ENCODE measurements at regions not wholly inside any gene's neighbourhood (a gene's known extent, or its start where the extent isn't known, plus 50 kb on each side); places are given as distances from the start of the nearest gene placed in this dataset.
"Not testable (repeated sequence)": the region's sequence is repeated elsewhere in the genome, so short reads cannot be mapped to it uniquely, and the experiment has no call there.

DNA sequence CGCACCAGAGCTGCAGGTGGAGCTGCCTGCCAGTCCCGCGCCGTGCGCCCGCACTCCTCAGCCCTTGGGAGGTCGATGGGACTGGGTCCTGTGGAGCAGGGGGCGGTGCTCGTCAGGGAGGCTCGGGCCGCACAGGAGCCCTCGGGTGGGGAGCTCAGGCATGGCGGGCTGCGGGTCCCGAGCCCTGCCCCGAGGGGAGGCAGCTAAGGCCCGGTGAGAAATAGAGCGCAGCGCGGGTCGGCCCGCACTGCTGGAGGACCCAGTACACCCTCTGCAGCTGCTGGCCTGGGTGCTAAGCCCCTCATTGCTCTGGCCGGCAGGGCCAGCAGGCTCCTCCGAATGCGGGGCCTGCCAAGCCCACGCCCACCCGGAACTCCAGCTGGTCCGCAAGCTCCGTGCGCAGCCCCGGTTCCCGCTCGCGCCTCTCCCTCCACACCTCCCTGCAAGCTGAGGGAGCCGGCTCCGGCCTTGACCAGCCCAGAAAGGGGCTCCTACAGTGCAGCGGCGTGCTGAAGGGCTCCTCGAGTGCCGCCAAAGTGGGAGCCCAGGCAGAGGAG is 403.7 kb upstream of the KLHL1 start:
- H3K27ac ChIP-seq; H3K9me3 ChIP-seq (replicated peaks); DNase-seq; H3K36me3 ChIP-seq; H3K4me1 ChIP-seq; H3K27me3 ChIP-seq; H3K4me3 ChIP-seq: not testable (repeated sequence)

GRCh38 chr13:70505809-70506208 is 397.6 kb upstream of the KLHL1 start:
- H3K9me3 ChIP-seq (replicated peaks): no peaks in the 10 kb centered on the region
- H3K27ac ChIP-seq: no peak overlapping the region
- H3K4me1 ChIP-seq: no peaks in the 10 kb centered on the region
- no peak for DNase-seq
- H3K4me3 ChIP-seq: no peak overlapping the region
- H3K36me3 ChIP-seq: no peaks in the 10 kb centered on the region
- no peaks in the 10 kb centered on the region for H3K27me3 ChIP-seq

DNA sequence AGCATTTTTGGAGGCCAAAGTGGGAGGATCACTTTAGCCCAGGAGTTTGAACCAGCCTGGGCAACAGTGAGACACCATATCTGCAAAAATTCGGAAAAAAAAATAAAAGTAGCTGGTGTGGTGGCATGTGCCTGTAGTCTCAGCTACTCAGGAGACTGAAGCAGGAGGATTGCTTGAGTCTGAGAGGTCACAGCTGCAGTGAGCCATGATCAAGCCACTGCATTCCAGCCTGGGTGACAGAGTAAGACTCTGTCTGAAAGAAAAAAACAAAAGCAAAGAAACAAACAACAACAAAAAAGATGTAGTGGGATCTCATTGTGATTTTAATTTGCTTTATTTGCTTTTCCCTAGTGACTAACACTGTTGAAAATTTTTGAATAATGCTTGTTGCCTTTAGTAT is 394.7 kb upstream of the KLHL1 start:
- H3K4me3 ChIP-seq: no peak overlapping the region
- DNase-seq: no peak

GRCh38 chr13:70490320-70490935 is 382.2 kb upstream of the KLHL1 start:
- no peaks in the 10 kb centered on the region for H3K27me3 ChIP-seq
- H3K4me3 ChIP-seq: no peak overlapping the region
- no peaks in the 10 kb centered on the region for H3K9me3 ChIP-seq (replicated peaks)
- no peaks in the 10 kb centered on the region for H3K36me3 ChIP-seq
- no peaks in the 10 kb centered on the region for H3K4me1 ChIP-seq
- no peak for DNase-seq
- no peak overlapping the region for H3K27ac ChIP-seq

More for the DNA sequence above, 394.7 kb upstream of the KLHL1 start:
- H3K36me3 ChIP-seq: no peaks in the 10 kb centered on the region
- H3K27me3 ChIP-seq: no peaks in the 10 kb centered on the region
- no peaks in the 10 kb centered on the region for H3K9me3 ChIP-seq (replicated peaks)
- no peak overlapping the region for H3K27ac ChIP-seq
- no peaks in the 10 kb centered on the region for H3K4me1 ChIP-seq

- Histone ChIP-seq H3K27me3 (no peaks in the 10 kb centered on the region), H3K36me3 (no peaks in the 10 kb centered on the region), H3K27ac (no peak overlapping the region), H3K4me3 (no peak overlapping the region), H3K9me3 (replicated peaks) (no peaks in the 10 kb centered on the region), H3K4me1 (no peaks in the 10 kb centered on the region)
- DNase-seq: no peak
Observed at GRCh38 chr13:70484931-70485330, 376.7 kb upstream of the KLHL1 start.

DNA sequence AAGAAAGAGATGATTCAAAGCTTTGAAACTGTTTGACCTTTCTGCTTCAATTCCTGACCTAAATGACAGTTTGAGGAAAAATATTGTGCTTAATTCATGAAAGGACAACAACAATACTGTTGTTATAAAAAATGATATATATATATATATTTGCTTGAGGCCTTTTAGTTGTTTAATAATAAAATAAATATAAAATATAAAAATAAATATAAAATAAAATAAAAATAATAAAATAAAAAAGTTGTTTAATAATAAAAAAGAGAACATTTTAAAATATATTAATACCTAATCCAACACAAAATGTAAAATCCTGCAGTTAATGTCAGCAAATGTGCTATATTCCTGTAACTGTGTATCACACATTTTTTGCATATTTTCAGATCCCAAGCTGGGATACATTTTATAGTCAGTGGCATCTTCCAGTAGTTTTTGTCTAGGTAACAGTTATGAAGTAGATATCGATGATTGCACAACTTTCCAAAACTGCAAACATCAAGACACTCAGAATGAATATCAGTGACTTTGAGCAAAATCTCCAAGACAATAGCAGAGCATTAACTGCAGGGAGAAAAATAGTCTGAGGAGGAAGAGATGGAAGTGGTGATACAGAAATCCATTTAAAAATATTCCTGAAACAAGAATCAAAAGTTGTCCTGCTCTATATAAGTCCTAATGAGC is 375.5 kb upstream of the KLHL1 start:
- Histone ChIP-seq H3K27me3 (no peaks in the 10 kb centered on the region), H3K4me1 (no peaks in the 10 kb centered on the region), H3K36me3 (no peaks in the 10 kb centered on the region), H3K27ac (no peak overlapping the region), H3K9me3 (replicated peaks) (no peaks in the 10 kb centered on the region), H3K4me3 (no peak overlapping the region)
- DNase-seq: no peak

GRCh38 chr13:70473907-70474306 is 365.7 kb upstream of the KLHL1 start:
- Histone ChIP-seq H3K27ac (no peak overlapping the region), H3K4me3 (no peak overlapping the region), H3K4me1 (no peaks in the 10 kb centered on the region), H3K9me3 (replicated peaks) (no peaks in the 10 kb centered on the region), H3K36me3 (no peaks in the 10 kb centered on the region), H3K27me3 (no peaks in the 10 kb centered on the region)
- DNase-seq: no peak

DNA sequence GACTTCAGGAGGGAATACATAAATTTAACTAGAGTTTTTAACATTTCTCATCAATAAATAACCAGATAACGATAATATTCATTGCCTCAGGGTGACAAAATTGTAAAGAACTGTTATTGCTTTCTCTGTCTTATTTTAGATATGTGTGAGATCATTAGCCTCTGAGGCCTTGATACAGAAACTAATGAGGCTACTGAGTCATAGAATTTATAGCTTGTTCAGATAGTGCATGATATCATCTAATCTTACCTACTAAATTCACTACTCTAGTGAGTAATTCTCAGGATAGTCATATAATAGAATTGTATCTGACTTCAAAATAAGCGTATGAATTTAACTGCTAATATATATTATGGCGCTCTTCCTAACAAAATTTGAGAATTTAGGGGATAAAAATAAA is 360.8 kb upstream of the KLHL1 start:
- DNase-seq: no peak
- no peaks in the 10 kb centered on the region for H3K9me3 ChIP-seq (replicated peaks)
- no peak overlapping the region for H3K27ac ChIP-seq
- no peaks in the 10 kb centered on the region for H3K27me3 ChIP-seq
- no peaks in the 10 kb centered on the region for H3K4me1 ChIP-seq
- H3K4me3 ChIP-seq: no peak overlapping the region
- no peaks in the 10 kb centered on the region for H3K36me3 ChIP-seq

GRCh38 chr13:70457474-70457873 is 349.2 kb upstream of the KLHL1 start:
- Histone ChIP-seq H3K9me3 (replicated peaks) (no peaks in the 10 kb centered on the region), H3K27me3 (no peaks in the 10 kb centered on the region), H3K4me3 (no peak overlapping the region), H3K36me3 (no peaks in the 10 kb centered on the region), H3K27ac (no peak overlapping the region), H3K4me1 (no peaks in the 10 kb centered on the region)
- DNase-seq: no peak

GRCh38 chr13:70448820-70449219 is 340.6 kb upstream of the KLHL1 start:
- H3K36me3 ChIP-seq: no peaks in the 10 kb centered on the region
- no peak overlapping the region for H3K27ac ChIP-seq
- no peaks in the 10 kb centered on the region for H3K4me1 ChIP-seq
- no peak overlapping the region for H3K4me3 ChIP-seq
- no peaks in the 10 kb centered on the region for H3K27me3 ChIP-seq
- H3K9me3 ChIP-seq (replicated peaks): no peaks in the 10 kb centered on the region
- DNase-seq: no peak

GRCh38 chr13:70432276-70432805 is 324.1 kb upstream of the KLHL1 start:
- Histone ChIP-seq H3K27ac (no peak overlapping the region), H3K9me3 (replicated peaks) (no peaks in the 10 kb centered on the region), H3K27me3 (no peaks in the 10 kb centered on the region), H3K36me3 (no peaks in the 10 kb centered on the region), H3K4me1 (no peaks in the 10 kb centered on the region), H3K4me3 (no peak overlapping the region)
- DNase-seq: no peak

- Histone ChIP-seq H3K9me3 (replicated peaks) (no peaks in the 10 kb centered on the region), H3K4me1 (no peaks in the 10 kb centered on the region), H3K27me3 (no peaks in the 10 kb centered on the region), H3K27ac (no peak overlapping the region), H3K4me3 (no peak overlapping the region), H3K36me3 (no peaks in the 10 kb centered on the region)
- DNase-seq: no peak
Observed at GRCh38 chr13:70430256-70430655, 322.0 kb upstream of the KLHL1 start.

DNA sequence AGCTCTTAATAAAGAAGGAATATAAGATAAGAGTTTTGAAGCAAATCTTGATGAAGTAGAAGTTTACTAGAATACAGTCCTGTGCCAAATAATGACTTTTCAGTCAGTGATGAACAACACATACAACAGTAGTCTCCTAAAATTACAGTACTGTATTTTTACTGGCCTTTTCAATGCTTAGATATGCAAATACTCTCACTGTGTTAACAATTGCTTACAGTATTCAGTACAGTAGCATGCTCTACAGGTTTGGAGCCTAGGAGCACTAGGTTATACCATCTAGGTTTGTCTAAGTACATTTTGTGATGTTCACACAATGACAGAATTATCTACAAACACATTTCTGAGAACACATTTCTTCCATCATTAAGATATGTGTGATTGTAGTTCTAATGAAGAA is 316.7 kb upstream of the KLHL1 start:
- no peak for DNase-seq
- Histone ChIP-seq H3K9me3 (replicated peaks) (no peaks in the 10 kb centered on the region), H3K27me3 (no peaks in the 10 kb centered on the region), H3K36me3 (no peaks in the 10 kb centered on the region), H3K27ac (no peak overlapping the region), H3K4me3 (no peak overlapping the region), H3K4me1 (no peaks in the 10 kb centered on the region)

DNA sequence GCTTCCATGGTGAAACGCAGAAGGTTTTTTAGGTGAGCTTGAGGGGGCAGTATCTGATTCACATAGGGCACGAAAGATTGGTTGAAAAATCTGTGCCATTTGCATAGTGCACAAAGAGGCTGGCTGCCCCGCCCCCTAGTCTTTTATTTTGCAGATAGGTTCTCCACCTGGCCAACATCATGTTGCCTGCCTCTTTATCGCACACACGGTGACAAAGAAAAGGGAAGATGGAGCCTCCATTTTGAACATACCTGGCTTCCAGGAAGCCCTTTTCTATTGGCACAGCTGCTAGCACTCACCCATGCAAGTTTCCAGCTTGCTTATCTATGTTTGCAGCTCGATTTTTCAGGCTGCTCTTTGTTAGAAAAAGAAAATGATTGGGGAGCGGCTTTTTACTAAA is 316.2 kb upstream of the KLHL1 start:
- Histone ChIP-seq H3K36me3 (no peaks in the 10 kb centered on the region), H3K4me3 (no peak overlapping the region), H3K27me3 (no peaks in the 10 kb centered on the region), H3K9me3 (replicated peaks) (no peaks in the 10 kb centered on the region), H3K27ac (no peak overlapping the region), H3K4me1 (no peaks in the 10 kb centered on the region)
- DNase-seq: no peak

GRCh38 chr13:70415136-70415535 is 306.9 kb upstream of the KLHL1 start:
- Histone ChIP-seq H3K4me1 (no peaks in the 10 kb centered on the region), H3K9me3 (replicated peaks) (no peaks in the 10 kb centered on the region)
- no peak for DNase-seq

DNA sequence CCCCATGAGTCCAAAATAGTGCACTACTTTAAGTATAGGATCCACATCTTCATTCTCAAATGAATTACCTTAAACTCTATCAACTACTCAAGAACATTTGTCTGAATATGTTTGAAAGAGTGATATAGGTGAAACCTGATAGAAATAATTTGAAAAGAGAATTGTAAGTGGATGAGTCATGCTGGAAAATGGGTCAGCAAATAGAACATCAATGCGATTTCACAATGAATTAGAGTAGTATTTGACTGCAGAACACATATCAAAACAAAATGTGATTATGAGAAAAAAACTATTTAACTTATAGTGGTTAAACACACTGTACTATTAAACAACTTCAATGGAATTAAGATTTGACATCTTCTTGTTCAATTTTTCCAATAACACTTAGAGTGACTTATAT is 300.6 kb upstream of the KLHL1 start:
- peaks cover 3% of the 10 kb centered on the region; the same call in 1 of the 2 replicates for H3K4me1 ChIP-seq
- DNase-seq: no peak
- H3K36me3 ChIP-seq: no peaks in the 10 kb centered on the region
- no peaks in the 10 kb centered on the region for H3K27me3 ChIP-seq
- H3K9me3 ChIP-seq (replicated peaks): no peaks in the 10 kb centered on the region
- no peak overlapping the region for H3K27ac ChIP-seq
- H3K4me3 ChIP-seq: no peak overlapping the region

More at GRCh38 chr13:70415136-70415535, 306.9 kb upstream of the KLHL1 start:
- Histone ChIP-seq H3K27ac (no peak overlapping the region), H3K36me3 (no peaks in the 10 kb centered on the region), H3K4me3 (no peak overlapping the region), H3K27me3 (no peaks in the 10 kb centered on the region)
